PC-3 (cell line): ENCODE measurements at regions not wholly inside any gene's neighbourhood (a gene's known extent, or its start where the extent isn't known, plus 50 kb on each side); places are given as distances from the start of the nearest gene placed in this dataset.

Source experiments
- ATAC-seq: fragments of 200-7000 bp; cut with Tn5 transposase; 2 replicates; pipeline ENCODE4 v1.9.1; 2020; ENCODE audit warnings: mild to moderate bottlenecking, moderate library complexity
- BruUV-seq: library from RNA; stranded (reverse); fragments of 400-500 nt; replicated peaks from 2 replicates; lab custom pipeline; 2021; lab: Mats Ljungman, UMichigan
- CTCF ChIA-PET: fragments of 300-600 bp; sonication (Branson Sonifier 250); formaldehyde crosslinking; loops from one replicate; lab custom pipeline; 2022; ENCODE audit warnings: antibody characterized with exemption; lab: Charles Lee
- POLR2A ChIA-PET: fragments of 300-600 bp; sonication (Branson Sonifier 250); formaldehyde crosslinking; loops from one replicate; lab custom pipeline; 2022; ENCODE audit warnings: antibody characterized with exemption; ENCODE audit not compliant: unreplicated experiment; lab: Charles Lee
- DNase-seq: peaks from one replicate; pipeline ENCODE4 v3.0.0-alpha.2; 2015
- H2AFZ ChIP-seq: fragments of 300-600 bp; sonication (generic); 2 replicates; pipeline ENCODE4 v1.6.0; 2016; ENCODE audit warnings: antibody characterized with exemption, low read length
- H3F3A ChIP-seq: fragments of 300-600 bp; sonication (generic); one replicate; pipeline ENCODE4 v1.6.0; 2017; ENCODE audit warnings: antibody characterized with exemption, low read length, control low read depth, mild to moderate bottlenecking; ENCODE audit not compliant: unreplicated experiment
- H3K27ac ChIP-seq: fragments of 300-600 bp; sonication (generic); 2 replicates; pipeline ENCODE4 v1.5.1; 2016; ENCODE audit warnings: mild to moderate bottlenecking, low read length
- H3K27me3 ChIP-seq: fragments of 300-600 bp; sonication (generic); 2 replicates; pipeline ENCODE4 v1.6.1; 2016; ENCODE audit warnings: low read length, mixed read lengths
- H3K36me3 ChIP-seq: fragments of 300-600 bp; sonication (generic); 2 replicates; pipeline ENCODE4 v1.6.1; 2016; ENCODE audit warnings: low read depth, mixed run types, low read length, mixed read lengths
- H3K4me1 ChIP-seq: fragments of 300-600 bp; sonication (generic); 2 replicates; pipeline ENCODE4 v1.5.1; 2016; ENCODE audit warnings: low read length; ENCODE audit not compliant: insufficient read depth
- H3K4me2 ChIP-seq: fragments of 300-600 bp; sonication (generic); 2 replicates; pipeline ENCODE4 v1.6.0; 2016; ENCODE audit warnings: low read length
- H3K4me3 ChIP-seq: fragments of 300-600 bp; sonication (generic); 2 replicates; pipeline ENCODE4 v1.5.1; 2016; ENCODE audit warnings: mild to moderate bottlenecking, low read length, mixed read lengths
- H3K79me2 ChIP-seq: fragments of 300-600 bp; sonication (generic); 2 replicates; pipeline ENCODE4 v1.6.1; 2017; ENCODE audit warnings: low read length, mixed read lengths
- H3K9ac ChIP-seq: fragments of 300-600 bp; sonication (generic); 2 replicates; pipeline ENCODE4 v1.6.0; 2016; ENCODE audit warnings: mild to moderate bottlenecking, low read length
- H3K9me2 ChIP-seq: fragments of 300-600 bp; sonication (generic); replicated peaks from 2 replicates; pipeline ENCODE4 v1.6.1; 2016; ENCODE audit warnings: mixed run types, low read length, mixed read lengths
- H3K9me3 ChIP-seq: fragments of 300-600 bp; sonication (generic); 2 replicates; pipeline ENCODE4 v1.6.1; 2016; ENCODE audit warnings: low read length, mixed read lengths
- H4K20me1 ChIP-seq: fragments of 300-600 bp; sonication (generic); 2 replicates; pipeline ENCODE4 v1.6.1; 2016; ENCODE audit warnings: low read length, mixed read lengths
- EZH2 ChIP-seq: fragments of 300-600 bp; sonication (generic); IDR thresholded peaks from one replicate; pipeline ENCODE4 v1.6.1; 2017; ENCODE audit warnings: antibody characterized with exemption, mild to moderate bottlenecking, low read length; ENCODE audit not compliant: unreplicated experiment
- EZH2phosphoT487 ChIP-seq: fragments of 300-600 bp; sonication (generic); IDR thresholded peaks from 2 replicates; pipeline ENCODE4 v1.6.1; 2018; ENCODE audit warnings: mild to moderate bottlenecking, antibody characterized with exemption, low read length, borderline replicate concordance
- intact Hi-C: fragments of 100-400 bp; cut with micrococcal nuclease; formaldehyde crosslinking; loops from 2 replicates; pipeline ENCODE4 v1.9.0; 2023
- TF ChIP-seq, protein P1 (sequence below): fragments of 300-600 bp; sonication (generic); conservative IDR thresholded peaks from 2 replicates; pipeline ENCODE4 v1.5.1; 2017; ENCODE audit warnings: antibody characterized with exemption, low read depth, mild to moderate bottlenecking, low read length

DNA sequence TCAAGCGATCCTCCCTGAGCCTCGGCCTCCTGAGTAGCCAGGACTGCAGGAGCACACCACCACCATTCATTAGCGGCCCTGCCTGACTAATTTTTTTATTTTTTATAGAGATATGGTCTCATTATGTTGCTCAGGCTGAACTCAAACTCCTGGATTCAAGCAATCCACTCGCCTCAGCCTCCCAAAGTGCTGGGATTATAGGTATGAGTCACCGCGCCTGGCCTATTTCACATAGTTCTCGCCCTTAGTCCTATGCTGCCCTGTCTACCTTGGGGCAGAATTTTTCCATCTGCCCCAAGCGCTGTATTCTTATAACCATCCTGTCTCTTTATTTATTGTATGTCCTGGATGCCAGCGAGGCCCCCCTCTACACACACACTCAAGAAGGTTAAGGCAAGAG lies 50.9 kb upstream of the BCL2L14 start:
- H3K4me1 ChIP-seq = peaks cover 7% of the 10 kb centered on the region; the same call in 1 of the 2 replicates
- DNase-seq = no peak
- intact Hi-C loops = no loop called here
- ATAC-seq = no peak
- no peaks in the 10 kb centered on the region for H4K20me1 ChIP-seq
- no peak overlapping the region for H3K27ac ChIP-seq
- no peak overlapping the region for H3K9ac ChIP-seq
- TF ChIP-seq, protein P1, sequence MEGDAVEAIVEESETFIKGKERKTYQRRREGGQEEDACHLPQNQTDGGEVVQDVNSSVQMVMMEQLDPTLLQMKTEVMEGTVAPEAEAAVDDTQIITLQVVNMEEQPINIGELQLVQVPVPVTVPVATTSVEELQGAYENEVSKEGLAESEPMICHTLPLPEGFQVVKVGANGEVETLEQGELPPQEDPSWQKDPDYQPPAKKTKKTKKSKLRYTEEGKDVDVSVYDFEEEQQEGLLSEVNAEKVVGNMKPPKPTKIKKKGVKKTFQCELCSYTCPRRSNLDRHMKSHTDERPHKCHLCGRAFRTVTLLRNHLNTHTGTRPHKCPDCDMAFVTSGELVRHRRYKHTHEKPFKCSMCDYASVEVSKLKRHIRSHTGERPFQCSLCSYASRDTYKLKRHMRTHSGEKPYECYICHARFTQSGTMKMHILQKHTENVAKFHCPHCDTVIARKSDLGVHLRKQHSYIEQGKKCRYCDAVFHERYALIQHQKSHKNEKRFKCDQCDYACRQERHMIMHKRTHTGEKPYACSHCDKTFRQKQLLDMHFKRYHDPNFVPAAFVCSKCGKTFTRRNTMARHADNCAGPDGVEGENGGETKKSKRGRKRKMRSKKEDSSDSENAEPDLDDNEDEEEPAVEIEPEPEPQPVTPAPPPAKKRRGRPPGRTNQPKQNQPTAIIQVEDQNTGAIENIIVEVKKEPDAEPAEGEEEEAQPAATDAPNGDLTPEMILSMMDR = no peak
- TF ChIP-seq EZH2 (no peak), EZH2phosphoT487 (no peak)
- POLR2A ChIA-PET = no interaction called here
- no peaks in the 10 kb centered on the region for H3F3A ChIP-seq
- H3K36me3 ChIP-seq = no peaks in the 10 kb centered on the region
- no peaks in the 10 kb centered on the region for H3K9me2 ChIP-seq
- no peak overlapping the region for H3K4me2 ChIP-seq
- H3K27me3 ChIP-seq = no peaks in the 10 kb centered on the region
- no peak overlapping the region for H3K4me3 ChIP-seq
- no peaks in the 10 kb centered on the region for H3K79me2 ChIP-seq
- no TSS peak for BruUV-seq
- H2AFZ ChIP-seq = no peak overlapping the region
- CTCF ChIA-PET = no interaction called here
- no peaks in the 10 kb centered on the region for H3K9me3 ChIP-seq

DNA sequence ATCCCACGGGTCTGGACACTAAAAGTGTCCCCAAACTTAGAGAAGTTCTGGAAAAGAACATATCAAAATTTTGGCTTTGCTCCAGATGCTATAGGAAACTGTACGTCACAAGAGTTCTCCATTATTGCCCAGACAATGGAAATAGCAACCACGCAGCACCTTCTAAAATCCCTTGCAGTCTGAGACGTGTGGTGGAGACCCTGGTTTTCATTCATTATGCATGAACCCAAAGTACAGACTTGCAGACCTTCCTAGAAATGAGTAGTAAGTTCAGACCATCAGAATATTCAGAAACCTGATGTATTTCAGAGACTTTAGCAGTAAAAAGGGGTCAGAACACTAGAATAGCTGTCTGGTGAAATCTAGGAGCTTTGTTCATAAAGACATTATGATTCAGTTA lies 50.0 kb upstream of the BCL2L14 start:
- no peaks in the 10 kb centered on the region for H4K20me1 ChIP-seq
- CTCF ChIA-PET = no interaction called here
- intact Hi-C loops = no loop called here
- POLR2A ChIA-PET = no interaction called here
- no peak overlapping the region for H3K9ac ChIP-seq
- no peaks in the 10 kb centered on the region for H3K36me3 ChIP-seq
- H3K4me3 ChIP-seq = no peak overlapping the region
- H3K4me1 ChIP-seq = peaks cover 7% of the 10 kb centered on the region; the same call in 1 of the 2 replicates
- ATAC-seq (no peak), DNase-seq (no peak)
- no peaks in the 10 kb centered on the region for H3K9me3 ChIP-seq
- H3K4me2 ChIP-seq = no peak overlapping the region
- no peaks in the 10 kb centered on the region for H3K9me2 ChIP-seq
- H3K27me3 ChIP-seq = no peaks in the 10 kb centered on the region
- no peaks in the 10 kb centered on the region for H3F3A ChIP-seq
- no peaks in the 10 kb centered on the region for H3K79me2 ChIP-seq
- TF ChIP-seq, protein P1 = no peak
- no peak for TF ChIP-seq EZH2phosphoT487
- TF ChIP-seq EZH2 = no peak
- no peak overlapping the region for H3K27ac ChIP-seq
- no peak overlapping the region for H2AFZ ChIP-seq
- BruUV-seq = no TSS peak
